Activated CD4-positive, alpha-beta T cell treated with anti-CD3 and anti-CD28 coated beads, Interleukin-2, Interleukin-6, amounts not matched to agents 100 ng/mL and 50 ng/mL, durations not matched to agents 16 hours and 8 hours (primary cell): ENCODE measurements at regions not wholly inside any gene's neighbourhood (a gene's known extent, or its start where the extent isn't known, plus 50 kb on each side); places are given as distances from the start of the nearest gene placed in this dataset.

Experiments
- DNase-seq: peaks from one replicate; pipeline ENCODE4 v3.0.0-alpha.2; 2020

GRCh38 chr18:78587096-78587495, 392.5 kb upstream of the SALL3 start:
- DNase-seq: no peak

- DNase-seq: no peak
Measured at GRCh38 chr18:78587626-78588600, 391.7 kb upstream of the SALL3 start.

- DNase-seq: no peak
Measured at GRCh38 chr18:78589916-78590437, 389.6 kb upstream of the SALL3 start.

GRCh38 chr18:78595453-78595852, 384.2 kb upstream of the SALL3 start:
- DNase-seq: no peak

- DNase-seq: no peak
Measured at GRCh38 chr18:78595924-78596573, 383.6 kb upstream of the SALL3 start.

- DNase-seq: no peak
Measured at GRCh38 chr18:78596794-78597345, 382.7 kb upstream of the SALL3 start.

GRCh38 chr18:78601349-78601748, 378.3 kb upstream of the SALL3 start:
- no peak for DNase-seq

GRCh38 chr18:78601923-78602322, 377.7 kb upstream of the SALL3 start:
- DNase-seq: no peak

- no peak for DNase-seq
Measured at GRCh38 chr18:78602430-78602829, 377.2 kb upstream of the SALL3 start.

GRCh38 chr18:78603102-78603983, 376.3 kb upstream of the SALL3 start:
- no peak for DNase-seq

- DNase-seq: no peak
Measured at GRCh38 chr18:78605255-78605654, 374.4 kb upstream of the SALL3 start.

- DNase-seq: no peak
Measured at GRCh38 chr18:78607221-78607620, 372.4 kb upstream of the SALL3 start.

GRCh38 chr18:78607784-78608183, 371.8 kb upstream of the SALL3 start:
- DNase-seq: no peak

- DNase-seq: no peak
Measured at GRCh38 chr18:78610179-78610578, 369.4 kb upstream of the SALL3 start.

- DNase-seq: no peak
Measured at GRCh38 chr18:78611201-78611800, 368.3 kb upstream of the SALL3 start.

GRCh38 chr18:78611869-78612268, 367.7 kb upstream of the SALL3 start:
- no peak for DNase-seq

- no peak for DNase-seq
Measured at GRCh38 chr18:78612318-78612717, 367.3 kb upstream of the SALL3 start.

- no peak for DNase-seq
Measured at GRCh38 chr18:78612801-78613200, 366.8 kb upstream of the SALL3 start.

GRCh38 chr18:78618726-78619125, 360.9 kb upstream of the SALL3 start:
- no peak for DNase-seq

GRCh38 chr18:78619854-78620253, 359.8 kb upstream of the SALL3 start:
- DNase-seq: no peak

- DNase-seq: no peak
Measured at GRCh38 chr18:78620326-78620725, 359.3 kb upstream of the SALL3 start.

GRCh38 chr18:78621141-78621755, 358.4 kb upstream of the SALL3 start:
- DNase-seq: no peak
